NCI-H2227 treated with DMSO at 0.1 percent for 48 hours (cell line): ENCODE measurements at regions not wholly inside any gene's neighbourhood (a gene's known extent, or its start where the extent isn't known, plus 50 kb on each side); places are given as distances from the start of the nearest gene placed in this dataset.

Experiments
- DNase-seq: peaks from one replicate; lab custom pipeline; 2025; lab: John Stamatoyannopoulos, UW

DNA sequence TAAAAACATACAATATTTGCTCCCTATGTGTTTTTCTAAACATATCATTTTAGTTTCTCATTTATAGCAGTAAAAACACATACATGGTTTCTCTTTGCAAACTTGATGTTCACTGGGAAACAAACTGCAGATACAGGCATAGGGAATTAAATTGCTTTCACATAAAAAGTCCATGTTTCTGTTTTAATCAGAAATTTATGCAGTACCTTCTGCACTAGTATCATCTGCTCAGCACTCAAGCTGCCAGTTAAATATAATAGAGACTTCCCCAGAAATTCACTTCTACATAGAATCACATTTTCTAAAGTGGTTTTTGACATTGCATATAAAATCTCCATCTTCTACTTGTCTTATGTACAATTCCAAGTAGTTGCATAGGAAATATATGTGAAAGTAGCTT is 1107.3 kb upstream of the NRXN1 start:
- DNase-seq: no peak

DNA sequence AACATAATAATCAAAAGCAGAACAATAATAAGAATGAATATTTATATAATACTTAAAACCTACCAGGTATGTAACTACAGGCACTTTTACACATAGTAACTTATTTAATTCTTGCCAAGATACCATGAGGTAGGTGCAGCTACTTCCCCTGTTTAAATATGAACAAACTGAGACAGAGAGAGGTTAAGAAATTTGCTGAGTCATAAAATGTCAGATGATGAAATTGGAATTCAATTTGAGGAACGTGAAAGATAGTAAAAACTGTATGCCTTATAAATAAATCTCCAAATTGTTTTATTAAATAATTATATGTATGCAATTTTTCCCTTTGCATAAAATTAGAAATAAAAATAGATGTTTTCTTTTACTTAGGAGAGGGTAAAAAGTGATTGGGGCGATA is 1103.3 kb upstream of the NRXN1 start:
- no peak for DNase-seq

DNA sequence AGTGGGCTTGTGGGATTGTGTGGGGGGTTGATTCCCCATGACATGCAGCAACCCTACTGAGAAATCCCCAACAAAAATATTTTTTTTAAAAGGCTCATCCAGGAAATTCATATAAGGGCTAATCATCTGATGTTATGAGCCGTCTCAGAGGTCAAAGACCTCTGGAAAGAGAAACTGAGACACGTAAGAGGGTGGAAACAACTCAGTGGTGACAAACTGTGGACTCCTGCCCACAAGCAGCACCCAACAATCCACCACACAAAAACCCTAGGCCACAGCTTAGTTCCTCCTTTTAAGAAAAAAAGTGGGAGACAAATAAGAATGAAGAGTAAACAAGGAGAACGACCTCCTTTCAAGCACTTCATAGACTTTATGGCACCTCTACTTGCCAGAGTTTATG is 1096.1 kb upstream of the NRXN1 start:
- no peak for DNase-seq

DNA sequence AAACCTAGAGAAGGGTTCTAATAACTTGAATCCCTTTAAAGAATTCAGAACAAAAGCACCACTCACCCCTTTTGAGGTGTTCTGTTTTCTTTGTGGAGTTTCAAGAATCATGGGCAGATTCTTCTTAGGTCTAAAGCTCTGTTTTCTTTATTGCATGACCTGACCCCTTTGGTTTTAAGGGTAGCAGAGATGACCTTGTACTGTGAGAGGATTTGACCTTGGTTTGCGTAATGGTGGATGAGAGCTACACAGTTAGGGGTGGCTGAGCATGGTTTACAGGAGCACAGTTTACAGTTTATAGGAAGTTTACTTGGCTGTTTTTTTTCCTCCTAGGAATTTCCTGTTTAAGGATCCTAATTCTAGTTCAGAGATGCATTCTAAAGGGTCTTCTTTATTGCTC is 1095.6 kb upstream of the NRXN1 start:
- no peak for DNase-seq

DNA sequence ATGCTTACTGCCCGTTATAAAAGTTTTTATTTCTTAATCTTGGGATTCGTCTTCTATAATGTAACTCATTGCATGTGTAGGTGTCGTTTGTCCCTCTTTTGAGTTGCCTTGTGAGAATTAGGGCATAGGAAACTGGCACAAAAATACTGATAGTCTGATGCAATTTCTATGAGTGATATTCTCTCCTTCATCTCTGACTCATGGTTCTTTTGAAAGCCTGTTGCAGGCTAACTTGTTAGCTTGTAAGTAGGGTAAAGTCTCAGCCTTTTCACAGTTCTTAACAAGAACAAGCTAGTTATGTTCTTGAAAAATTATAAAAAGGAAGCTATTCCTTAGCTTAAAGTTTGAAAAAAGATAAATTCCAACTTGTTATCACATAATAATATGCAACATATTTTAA is 1085.4 kb upstream of the NRXN1 start:
- DNase-seq: no peak

DNA sequence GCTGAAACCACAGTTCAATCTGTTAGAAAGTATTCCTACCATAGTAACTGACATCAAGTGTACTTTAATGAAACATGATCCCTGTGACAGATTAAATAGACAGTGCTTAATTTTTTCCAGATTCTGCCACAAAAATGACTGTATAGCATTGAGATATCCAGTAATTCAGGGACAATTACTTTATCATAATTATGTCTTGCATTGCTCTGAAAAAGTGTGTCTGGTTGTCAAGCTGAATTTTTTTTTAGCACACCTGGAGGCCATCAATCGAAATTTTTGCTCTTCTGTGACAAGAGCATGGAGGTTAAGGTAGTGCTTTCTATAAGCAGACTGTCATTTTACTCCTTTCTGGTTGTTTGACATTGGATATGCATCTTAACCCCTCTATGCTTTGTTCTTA is 1083.8 kb upstream of the NRXN1 start:
- DNase-seq: no peak

DNA sequence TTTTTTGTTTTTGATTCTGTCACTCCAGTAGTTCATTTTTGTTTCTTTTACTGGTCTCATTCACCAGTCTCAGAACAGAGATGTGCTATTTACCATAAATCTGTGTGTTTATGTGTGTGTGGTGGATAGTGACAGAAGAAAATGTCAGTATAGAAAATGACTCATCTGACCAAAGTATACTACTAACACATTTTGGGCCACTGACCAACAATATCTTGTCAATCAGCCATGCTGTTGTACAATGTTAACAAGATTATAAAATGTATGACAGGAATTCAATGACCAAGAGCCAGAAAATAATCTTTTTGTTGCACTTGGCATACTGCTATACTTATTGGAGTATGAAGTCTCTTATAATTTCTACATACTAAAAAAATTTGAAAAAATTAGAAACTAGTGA is 1081.4 kb upstream of the NRXN1 start:
- no peak for DNase-seq

DNA sequence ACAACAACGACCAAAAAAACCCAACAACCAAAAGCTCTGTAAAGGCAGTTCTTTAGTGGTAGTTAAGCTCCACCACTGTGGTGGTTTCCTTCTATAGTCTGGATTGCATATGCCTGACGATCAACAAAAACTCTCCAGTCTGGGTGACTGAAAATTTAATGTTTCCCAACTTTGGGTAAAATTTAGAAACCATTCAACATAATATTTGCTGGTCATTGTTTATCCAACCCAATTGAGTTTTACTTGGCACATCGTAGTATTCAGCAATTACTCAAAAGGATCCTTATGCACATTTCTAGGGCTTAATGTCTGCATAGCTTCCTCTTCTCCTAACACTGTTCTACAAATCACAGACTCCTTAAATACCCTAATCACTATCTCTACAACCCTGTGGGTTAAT is 1080.2 kb upstream of the NRXN1 start:
- DNase-seq: no peak

DNA sequence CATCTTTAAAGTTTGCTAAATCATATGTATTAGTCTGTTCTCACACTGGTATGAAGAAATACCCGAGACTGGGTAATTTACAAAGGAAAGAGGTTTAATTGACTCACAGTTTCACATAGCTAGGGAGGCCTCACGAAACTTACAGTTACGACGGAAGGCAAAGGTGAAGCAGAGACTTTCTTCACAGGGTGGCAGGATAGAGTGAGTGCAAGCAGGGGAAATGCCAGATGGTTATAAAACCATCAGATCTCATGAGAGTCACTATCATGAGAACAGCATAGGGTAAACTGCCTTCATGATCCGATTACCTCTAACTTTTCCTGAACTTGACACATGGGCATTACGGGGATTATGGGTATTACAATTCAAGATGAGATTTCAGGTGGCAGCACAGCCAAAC is 1075.2 kb upstream of the NRXN1 start:
- DNase-seq: no peak

DNA sequence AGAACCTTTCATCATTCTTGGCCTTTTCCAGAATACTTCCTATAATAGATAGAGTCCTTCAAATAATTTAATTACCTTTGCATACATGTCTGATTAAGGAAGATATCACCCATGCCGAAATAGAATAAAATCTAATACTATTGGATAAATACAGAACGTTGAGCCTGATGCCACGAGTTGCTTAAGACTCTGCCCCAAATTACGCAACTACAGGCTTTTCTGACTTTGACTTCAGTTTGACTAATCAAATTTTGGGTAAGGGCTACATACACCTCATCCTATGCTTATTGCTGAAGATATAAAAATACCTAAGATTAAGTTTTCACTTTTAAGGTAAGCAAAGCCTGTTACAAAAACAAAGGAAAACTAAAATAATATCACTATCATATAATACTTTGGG is 1065.1 kb upstream of the NRXN1 start:
- no peak for DNase-seq

DNA sequence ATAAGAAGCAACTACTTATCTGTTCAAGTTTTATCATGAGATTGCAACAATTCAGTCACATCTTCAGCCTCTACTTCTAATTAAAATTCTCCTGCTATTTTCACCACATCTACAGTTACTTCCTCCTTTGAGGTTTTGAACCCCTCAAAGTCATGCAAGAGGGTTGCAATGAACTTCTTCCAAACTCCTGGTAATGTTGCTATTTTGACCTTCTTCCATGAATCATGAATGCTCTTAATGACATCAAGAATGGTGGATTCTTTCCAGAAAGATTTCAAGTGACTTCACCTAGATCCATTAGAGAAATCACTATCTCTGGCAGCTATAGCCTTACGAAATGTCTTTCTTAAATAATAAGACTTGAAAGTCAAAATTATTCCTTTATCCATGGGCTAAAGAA is 1052.8 kb upstream of the NRXN1 start:
- DNase-seq: no peak

DNA sequence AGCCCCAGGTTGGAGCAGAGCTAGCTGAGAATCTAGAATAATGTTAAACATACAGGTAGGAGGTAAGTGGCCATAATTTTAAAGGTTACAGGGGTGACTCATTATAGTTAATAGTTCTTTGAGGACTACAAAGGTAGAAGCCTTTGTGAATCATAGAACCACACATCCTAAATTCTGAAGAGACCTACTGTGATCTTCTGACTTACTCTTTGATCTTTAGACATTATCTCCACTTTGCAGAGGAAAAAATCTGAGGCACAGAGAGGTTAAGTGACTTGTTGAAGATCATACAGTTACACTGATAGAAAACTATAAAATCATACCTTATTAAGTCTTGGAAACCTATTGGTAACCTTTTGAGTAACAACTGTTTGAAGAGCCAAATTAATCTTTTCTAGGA is 1051.3 kb upstream of the NRXN1 start:
- no peak for DNase-seq

DNA sequence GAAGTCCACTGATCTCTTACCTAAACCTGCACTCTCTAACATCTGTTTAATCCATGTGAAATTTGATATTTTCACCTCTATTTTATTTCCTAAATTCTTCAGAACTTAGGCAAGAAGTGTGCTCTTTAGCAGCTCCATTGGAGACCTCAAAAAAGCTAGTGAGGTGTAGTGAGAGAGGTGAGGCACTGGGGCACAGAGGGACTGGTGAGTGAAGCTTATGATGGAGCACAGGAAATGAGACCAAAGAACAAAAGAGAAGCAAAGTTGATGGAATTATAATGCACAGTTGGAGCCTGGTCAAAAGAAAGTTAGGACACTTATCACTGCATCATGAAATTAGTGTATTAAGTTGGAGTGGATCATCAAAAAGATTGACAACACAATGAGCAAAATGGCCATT is 1050.7 kb upstream of the NRXN1 start:
- no peak for DNase-seq

DNA sequence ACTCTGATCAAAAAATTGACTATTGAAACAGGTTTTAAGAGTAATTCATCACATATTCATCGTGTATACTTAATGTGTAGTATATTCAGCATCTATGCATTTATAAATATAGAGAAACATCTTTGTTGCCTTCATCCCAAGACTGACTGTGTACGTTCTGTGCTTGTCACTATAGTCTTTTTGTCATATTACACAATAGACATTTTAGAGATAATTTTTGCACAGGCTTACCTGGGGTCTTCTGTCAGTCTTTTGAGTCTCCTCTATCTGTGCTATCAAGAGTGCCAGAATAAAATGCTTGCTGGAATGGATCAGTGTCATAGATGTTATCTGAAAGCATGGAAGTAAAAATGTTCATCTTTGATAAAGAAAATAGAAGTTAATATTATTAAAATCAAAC is 1047.7 kb upstream of the NRXN1 start:
- DNase-seq: no peak

DNA sequence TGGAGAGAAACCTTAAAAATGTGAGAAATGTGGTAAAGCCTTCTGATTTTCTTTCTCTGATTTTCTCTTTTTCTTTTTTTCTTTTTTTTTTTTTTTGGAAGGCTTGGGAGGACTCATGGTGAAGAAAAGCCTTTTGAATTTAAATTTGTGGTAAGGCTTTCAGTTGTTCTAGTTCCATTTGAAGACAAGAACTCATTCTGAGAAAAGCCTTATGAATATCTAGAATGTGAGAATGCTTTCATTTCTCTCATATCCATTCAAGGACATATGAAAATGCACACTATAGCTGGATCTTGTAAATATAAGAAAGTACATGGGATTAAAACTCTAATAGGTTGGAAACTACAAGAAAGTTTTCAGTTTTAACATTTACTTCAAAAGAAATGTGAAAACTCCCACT is 1045.2 kb upstream of the NRXN1 start:
- no peak for DNase-seq

DNA sequence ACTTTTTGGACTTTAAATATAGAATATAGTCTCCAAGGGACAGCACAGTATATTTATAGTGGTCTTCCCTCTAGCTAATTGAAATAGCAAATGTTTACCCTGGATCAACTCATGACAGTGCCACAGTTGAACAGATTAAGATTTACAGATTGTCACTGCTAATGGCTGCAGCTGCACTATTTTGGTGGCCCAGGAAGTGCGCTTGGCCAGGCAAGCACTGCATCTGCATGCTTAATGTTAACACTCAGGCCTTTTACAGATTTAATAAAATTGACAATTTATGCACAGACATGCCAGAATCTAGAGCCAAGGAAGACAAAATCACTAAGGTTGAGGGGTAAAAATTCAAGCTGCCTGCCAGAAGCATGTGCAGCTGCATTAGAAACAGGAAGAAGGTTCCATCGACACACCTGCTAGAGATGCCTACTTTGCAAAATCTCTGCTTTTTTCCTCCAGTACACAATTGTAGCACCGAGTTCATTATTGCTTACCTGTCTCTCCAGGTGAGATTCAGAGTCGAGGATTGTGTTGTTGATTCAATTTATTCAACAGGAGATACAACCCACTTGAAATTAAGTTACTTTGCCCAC is 1042.3 kb upstream of the NRXN1 start:
- no peak for DNase-seq

DNA sequence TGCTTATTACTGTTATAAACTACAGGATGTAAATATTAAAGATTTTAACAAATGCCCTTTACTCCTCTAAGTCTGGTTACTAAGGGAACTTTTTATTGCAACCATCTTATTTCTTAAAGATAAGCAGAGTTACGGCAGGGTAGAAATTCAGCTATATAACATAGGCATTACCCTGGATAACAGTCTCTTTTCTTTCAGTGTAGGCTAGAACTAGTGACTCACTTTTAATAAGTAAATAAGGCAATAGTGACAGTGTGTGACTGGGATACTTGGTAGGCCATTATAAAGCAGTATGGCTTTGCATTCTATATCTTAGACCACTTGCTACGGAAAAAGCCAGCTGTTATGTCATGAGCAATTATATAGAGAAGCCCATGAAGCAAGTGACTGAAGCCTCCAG is 1041.0 kb upstream of the NRXN1 start:
- no peak for DNase-seq

DNA sequence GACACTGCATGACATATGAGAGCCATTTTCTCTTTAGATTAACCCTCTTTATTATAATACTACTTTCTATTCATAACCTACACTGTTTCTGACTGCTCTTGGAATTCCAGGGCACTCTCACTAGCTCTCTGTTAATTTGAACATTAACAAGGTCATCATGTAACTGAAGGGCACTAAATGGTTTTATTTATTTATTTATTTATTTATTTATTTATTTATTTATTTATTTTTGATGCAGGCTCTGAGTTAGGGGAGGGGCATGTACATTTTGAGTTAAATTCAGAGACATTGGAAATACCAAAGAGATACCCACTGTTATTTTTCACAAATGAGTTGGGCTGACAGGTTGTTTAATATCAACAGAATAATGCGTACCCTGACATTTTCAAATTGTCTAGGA is 1038.7 kb upstream of the NRXN1 start:
- no peak for DNase-seq

DNA sequence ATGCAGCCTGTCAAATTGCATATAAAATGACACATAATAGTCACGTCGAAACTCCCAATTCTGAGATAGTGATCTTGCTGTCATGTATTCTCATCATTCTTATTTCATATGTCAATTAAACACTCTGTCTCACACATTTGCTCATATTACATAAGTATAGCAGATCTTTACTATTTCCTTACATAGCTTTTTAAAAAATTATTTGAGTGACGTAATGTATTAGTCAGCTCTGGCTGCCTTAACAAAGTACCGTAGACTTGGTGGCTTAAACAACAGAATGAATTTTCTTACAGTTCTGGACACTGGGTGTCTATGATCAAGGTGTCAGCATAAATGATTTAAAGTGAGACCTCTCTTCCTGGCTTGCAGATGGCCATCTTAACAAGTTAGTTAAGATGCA is 1032.3 kb upstream of the NRXN1 start:
- DNase-seq: no peak

DNA sequence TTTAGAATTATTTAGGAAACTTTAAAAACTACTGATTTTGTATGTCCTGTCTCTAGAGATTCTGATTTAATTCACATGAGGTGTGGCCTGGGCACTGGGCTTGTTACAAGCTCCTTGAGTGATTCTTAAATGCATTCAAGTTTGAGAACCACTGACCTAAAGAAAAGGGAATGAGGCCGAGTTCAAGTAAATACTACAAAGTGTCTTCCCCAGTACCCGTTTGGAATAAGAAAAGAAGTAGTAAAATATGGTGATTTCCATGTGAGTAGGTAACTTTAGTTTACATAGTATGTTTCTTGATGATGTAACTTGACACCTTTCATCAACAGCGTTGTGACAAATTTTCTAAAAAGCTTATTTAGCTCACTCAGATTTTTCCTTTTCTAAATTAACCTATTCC is 1022.9 kb upstream of the NRXN1 start:
- DNase-seq: no peak

DNA sequence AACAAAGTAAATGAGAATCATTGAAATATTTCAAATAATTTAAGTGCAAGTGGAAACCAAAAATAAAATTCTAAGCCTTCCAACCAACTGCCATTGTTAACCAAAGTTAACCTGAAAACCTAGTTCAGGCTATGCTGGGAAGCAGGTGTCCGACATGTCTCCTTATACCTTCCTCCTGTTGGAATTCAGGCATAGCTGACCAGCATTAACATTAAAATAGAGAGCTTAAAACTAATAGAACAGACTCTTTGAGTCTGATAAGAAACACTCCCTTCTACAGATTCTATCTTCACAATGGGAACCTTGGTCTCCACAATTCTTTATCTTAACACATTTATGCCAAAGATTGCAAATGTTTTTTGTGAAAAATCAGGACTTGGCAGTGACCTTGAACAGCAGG is 1004.9 kb upstream of the NRXN1 start:
- DNase-seq: no peak

DNA sequence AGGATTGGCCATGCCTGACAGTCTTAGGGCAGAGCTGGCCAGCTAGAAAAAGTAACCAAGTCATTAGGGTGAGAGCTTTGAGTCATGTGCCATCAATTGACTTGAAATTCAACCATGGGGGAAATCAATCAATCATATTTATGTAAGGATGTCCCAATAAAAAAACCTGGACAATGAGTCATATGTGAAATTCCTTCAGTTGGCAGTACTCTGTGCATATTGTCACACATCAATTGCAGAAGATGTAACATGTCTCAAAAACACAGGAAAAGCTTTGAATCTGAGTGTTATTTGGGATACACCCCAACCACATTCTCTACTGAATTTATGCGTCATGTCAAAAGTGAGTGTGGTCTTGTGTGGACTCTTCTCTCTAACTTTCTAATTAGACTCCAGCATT is 1004.1 kb upstream of the NRXN1 start:
- no peak for DNase-seq

DNA sequence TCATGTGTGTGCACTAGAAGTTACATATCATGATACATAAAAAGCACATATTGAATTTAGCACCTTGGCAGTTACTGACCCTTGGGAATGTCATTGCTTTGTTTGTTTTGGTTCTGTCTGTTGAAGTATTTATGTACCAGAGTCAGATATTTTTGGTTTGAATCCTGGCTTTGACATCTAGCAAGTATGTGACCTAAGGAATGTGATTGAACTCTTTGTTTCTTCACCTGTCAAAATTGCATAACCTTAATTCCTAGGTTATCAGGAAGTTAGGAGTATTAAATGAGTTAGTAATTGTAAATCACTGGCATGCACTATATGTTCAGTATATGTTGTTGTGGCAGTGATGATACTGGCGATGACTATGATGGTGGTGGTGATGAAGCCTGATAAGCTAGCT is 1003.5 kb upstream of the NRXN1 start:
- no peak for DNase-seq

DNA sequence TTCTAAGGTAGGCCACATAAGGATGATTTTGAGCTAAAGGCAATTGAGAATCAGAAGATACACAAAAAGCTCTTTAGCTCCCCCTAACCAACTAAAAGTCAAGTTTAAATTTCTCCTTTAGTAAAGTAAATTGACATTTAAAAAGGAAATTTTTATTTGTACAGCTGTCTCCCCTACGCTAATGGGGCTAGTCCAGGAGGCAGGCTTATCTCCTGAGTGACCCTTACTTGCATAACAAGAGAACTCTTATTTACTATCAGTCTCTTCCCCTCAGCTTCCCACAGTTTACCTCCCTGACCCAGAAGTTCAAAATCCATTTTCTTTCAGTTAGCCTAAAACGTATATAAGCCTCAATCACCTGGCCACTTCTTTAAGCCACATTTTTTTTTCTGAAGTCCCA is 1002.8 kb upstream of the NRXN1 start:
- DNase-seq: no peak

DNA sequence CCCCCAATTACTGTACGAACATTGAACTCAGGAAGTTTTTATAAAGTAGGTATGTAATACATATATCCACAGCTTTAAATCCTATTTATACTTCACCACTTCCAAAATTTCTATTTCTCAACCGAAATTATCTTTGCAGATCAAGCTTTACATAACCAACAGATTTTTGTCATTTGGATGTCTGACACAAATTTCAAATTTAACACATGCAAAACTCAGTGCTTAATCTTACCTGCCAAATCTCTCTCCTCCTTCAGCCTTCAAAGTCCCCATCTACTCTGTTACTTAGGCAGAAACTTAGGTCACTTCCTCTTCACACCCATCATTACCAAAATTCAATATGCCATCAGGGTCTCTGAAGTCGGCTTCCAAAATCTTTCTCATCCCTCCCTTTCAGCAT is 990.1 kb upstream of the NRXN1 start:
- DNase-seq: no peak
